Activated T-cell treated with anti-CD3 and anti-CD28 coated beads, Interleukin-2, amount 50 U/mL, for 1 hour (primary cell): ENCODE measurements at regions not wholly inside any gene's neighbourhood (a gene's known extent, or its start where the extent isn't known, plus 50 kb on each side); places are given as distances from the start of the nearest gene placed in this dataset.

Experiments
- DNase-seq: peaks from one replicate; pipeline ENCODE4 v3.0.0-alpha.2; 2020

DNA sequence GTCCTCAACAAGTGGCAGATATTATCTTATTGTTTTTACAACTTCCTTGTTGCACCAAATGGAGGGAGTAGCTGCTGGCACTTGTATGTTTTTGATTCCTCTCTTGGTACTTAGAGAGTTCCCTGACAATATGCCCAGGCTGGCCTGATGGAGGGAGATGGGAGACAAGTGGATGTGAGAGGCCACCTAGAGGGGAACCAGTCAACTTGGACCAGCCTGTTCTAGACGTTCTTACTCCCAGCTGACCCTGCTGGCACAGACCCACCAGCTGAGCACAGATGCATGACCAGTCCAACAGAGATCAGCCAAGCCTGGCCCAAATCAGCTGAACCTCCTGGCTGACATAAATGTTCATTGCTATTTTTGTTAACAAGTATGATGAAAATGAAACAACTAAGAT, 60.9 kb upstream of the GDNF start:
- DNase-seq: no peak

DNA sequence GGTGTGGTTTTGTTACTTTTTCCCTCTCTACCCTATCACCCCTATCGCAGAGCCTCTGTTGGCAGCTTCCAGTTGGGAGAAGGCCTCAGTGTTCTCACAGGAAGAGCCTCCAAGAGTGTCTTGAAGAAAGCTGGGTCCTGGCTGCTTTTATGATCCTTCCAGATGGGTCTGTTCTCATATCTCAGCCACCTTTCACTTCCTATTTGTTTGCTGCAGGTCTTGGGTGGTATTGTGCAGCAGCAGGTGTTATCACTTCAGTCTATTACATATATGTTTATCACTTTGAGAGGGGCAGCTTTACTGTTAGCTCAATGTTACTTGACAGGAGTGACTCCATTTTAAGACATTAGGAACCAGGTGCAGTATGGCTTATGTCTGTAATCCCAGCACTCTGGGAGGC, 59.2 kb upstream of the GDNF start:
- DNase-seq: no peak

DNA sequence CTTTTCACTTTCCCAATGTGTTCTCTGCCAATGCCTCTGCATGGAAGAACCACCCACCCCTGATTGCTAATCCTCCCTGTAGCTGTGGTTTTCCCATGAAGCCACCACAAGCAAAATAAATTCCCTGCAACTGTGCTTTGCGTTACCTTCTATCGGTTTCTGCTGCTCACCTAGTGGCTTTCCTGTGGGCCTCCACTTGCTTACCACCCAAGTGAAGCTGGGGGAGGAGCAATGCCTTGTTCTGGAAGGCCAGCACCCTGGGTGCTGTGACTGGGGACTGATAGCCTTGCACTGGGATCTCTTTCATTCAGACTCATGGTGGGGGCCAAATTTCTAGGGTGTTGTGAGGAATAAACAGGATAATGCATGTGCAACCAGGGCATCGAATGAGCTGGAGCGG, 56.3 kb upstream of the GDNF start:
- DNase-seq: no peak

DNA sequence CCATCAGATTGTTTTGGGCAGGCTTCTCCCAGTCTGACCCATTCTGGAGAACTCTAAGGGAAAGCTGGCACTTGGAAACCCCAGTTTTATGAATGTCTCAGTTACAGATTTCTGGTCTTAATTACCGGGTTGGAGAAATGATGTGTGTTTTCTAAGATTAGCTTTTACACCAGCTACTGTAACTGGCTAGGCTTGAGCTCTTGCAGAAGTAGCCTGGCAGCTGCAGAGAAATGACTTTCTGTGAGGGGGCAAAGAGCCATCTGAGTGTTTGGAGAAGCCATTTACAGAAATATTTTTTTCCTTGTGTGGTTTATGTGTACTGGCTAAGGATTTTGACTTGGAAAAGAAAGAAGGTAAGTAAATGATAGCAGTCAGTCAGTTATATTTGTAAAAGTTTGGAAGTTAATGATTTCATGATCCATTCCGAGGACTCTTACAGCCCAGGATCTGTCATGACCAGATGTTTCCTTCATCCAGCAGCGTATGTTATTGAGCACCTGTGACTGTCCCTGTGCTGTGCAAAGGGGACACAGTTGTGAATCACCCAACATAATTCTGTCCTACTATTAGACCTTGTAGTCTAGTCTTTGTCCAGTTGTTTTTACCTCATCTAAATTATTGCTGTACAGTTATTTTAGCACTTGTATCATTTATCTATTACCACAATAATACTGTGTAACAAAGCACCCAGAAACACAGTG, 53.7 kb upstream of the GDNF start:
- no peak for DNase-seq

DNA sequence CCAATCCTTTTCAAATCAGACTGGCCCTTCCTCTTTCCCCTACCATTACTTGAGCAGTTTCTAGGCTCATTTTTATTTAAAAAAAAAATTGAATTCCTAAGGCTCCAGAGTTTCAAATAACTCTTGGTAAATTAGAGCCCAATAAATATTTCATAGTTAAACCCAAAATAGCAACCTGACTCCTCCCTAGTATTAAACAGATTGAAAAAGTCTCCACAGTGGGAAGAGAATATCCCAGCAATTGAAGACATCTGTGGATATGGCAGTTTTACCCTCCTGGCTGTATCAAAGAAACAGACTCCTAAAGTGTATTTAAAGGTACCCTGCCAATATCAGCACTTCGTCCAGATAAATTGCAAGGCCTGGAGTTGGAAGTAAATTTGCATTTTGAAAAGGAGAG, 52.7 kb upstream of the GDNF start:
- DNase-seq: no peak

DNA sequence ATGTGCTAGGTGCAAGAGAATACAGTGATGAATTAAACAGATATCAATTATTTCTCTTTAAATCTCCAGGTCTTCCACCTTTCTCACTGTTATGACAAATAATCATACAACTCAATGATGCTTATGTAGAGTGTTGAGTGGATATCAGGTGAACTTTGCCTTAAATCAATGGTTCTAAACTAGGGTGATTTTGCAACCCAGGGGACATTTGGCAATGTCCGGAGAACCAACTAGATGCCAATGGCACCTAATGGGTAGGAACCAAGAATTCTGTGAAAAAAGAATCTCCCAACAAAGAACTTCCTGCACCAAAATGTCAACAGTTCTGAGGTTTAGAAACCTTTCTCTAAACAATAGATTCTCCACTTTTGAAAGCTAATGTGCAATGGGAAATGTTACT, 52.0 kb upstream of the GDNF start:
- DNase-seq: no peak

DNA sequence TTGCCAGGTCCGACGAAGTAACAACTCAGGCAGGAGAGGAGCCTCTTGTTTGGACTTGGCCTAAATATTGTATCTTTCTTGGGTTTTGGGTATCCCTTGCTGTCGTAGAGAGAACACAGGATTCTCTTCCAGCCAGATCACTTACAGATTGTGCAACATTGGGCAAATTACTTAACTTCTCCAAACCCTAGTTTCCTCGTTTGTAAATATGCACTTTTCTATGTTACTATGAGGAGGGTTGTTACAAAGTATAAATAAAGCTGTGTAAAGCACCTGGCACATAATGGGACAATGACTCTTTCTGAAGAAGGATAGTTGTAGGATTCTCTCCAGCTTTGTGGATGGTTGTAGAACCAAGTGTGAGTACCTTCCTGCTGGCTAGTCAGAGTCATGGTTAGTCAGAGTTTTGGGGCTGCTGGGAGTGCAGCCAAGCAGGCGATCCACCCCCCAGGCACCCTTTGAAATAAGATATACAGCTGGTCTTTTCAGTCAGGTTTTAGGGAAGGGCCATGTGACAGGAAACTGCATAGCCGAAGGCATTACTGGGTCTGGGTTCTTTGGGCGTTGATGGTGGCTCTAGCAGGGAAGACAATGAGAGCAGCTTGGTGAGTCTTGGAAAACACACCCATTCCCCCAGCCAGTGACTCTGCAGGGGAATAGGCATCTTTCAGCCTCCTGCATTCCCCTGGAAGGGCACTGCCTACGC, 49.9 kb upstream of the GDNF start:
- no peak for DNase-seq
